Smooth muscle cell (in vitro differentiated cells): ENCODE measurements at regions not wholly inside any gene's neighbourhood (a gene's known extent, or its start where the extent isn't known, plus 50 kb on each side); places are given as distances from the start of the nearest gene placed in this dataset.

Experiments used
- DNase-seq: peaks from one replicate; lab custom pipeline; 2025; ENCODE audit not compliant: unreplicated experiment; lab: John Stamatoyannopoulos, UW
- H2AFZ ChIP-seq: fragments of 200-600 bp; sonication (generic); 2 replicates; pipeline ENCODE4 v1.6.0; 2016; ENCODE audit warnings: antibody characterized with exemption, low read depth, mild to moderate bottlenecking
- H3F3A ChIP-seq: fragments of 200-600 bp; sonication (generic); 2 replicates; pipeline ENCODE4 v1.6.0; 2017; ENCODE audit warnings: antibody characterized with exemption, low read depth
- H3K27ac ChIP-seq: fragments of 200-600 bp; sonication (generic); 2 replicates; pipeline ENCODE4 v1.5.1; 2016; ENCODE audit warnings: low read depth, mild to moderate bottlenecking
- H3K27me3 ChIP-seq: fragments of 200-600 bp; sonication (generic); 2 replicates; pipeline ENCODE4 v1.6.1; 2016; ENCODE audit warnings: low read depth, mild to moderate bottlenecking
- H3K36me3 ChIP-seq: fragments of 200-600 bp; sonication (generic); 2 replicates; pipeline ENCODE4 v1.5.1; 2016; ENCODE audit warnings: low read depth
- H3K4me1 ChIP-seq: fragments of 200-600 bp; sonication (generic); 2 replicates; pipeline ENCODE4 v1.5.1; 2016; ENCODE audit warnings: low read depth
- H3K4me2 ChIP-seq: fragments of 200-600 bp; sonication (generic); 2 replicates; pipeline ENCODE4 v1.6.0; 2016; ENCODE audit warnings: mild to moderate bottlenecking
- H3K4me3 ChIP-seq: fragments of 200-600 bp; sonication (generic); 2 replicates; pipeline ENCODE4 v1.5.1; 2016; ENCODE audit warnings: mild to moderate bottlenecking
- H3K79me2 ChIP-seq: fragments of 200-600 bp; sonication (generic); 2 replicates; pipeline ENCODE4 v1.6.0; 2016; ENCODE audit warnings: low read depth, mild to moderate bottlenecking
- H3K9ac ChIP-seq: fragments of 200-600 bp; sonication (generic); 2 replicates; pipeline ENCODE4 v1.6.0; 2016; ENCODE audit warnings: low read depth
- H3K9me3 ChIP-seq: fragments of 200-600 bp; sonication (generic); replicated peaks from 2 replicates; pipeline ENCODE4 v1.5.1; 2016; ENCODE audit warnings: low read depth
- H4K20me1 ChIP-seq: fragments of 200-600 bp; sonication (generic); 2 replicates; pipeline ENCODE4 v1.6.0; 2016; ENCODE audit warnings: low read depth
- WGBS: methylation state at CpG from one replicate; pipeline ENCODE4 v1.1.7; 2016; ENCODE audit warnings: low lambda C conversion rate; 5-methylcytosine and 5-hydroxymethylcytosine counted together
- TF ChIP-seq, protein P1 (sequence below): fragments of 200-600 bp; sonication (generic); IDR thresholded peaks from 2 replicates; pipeline ENCODE4 v1.5.1; 2017; ENCODE audit warnings: borderline replicate concordance, mild to moderate bottlenecking, antibody characterized with exemption; ENCODE audit not compliant: insufficient read depth, poor library complexity, severe bottlenecking

DNA sequence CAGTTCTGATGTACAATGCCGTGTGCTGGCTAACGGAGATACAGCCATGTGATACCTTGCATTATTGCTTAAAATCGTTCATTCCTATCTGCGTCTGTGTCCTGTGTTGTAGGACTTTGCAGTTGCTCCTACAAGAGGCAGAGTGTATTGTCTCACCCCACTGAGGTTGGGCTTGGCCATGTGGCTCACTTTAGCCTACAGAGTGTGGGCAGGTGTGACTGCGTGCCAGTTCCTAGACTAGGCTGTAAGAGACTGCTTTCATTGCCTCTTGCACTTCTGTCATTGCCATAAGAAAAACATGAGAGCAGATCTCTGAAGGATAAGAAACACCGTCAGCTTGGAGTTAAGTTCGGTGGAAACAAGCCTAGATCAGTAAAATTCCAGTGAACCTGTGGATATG lies 197.7 kb upstream of the CRY1 start:
- Histone ChIP-seq H3K9me3 (no peaks in the 10 kb centered on the region), H4K20me1 (no peaks in the 10 kb centered on the region), H3K4me3 (no peak overlapping the region), H3F3A (no peaks in the 10 kb centered on the region), H3K27me3 (peaks cover 13% of the 10 kb centered on the region), H3K4me2 (no peak overlapping the region), H3K4me1 (no peaks in the 10 kb centered on the region), H3K36me3 (no peaks in the 10 kb centered on the region), H3K79me2 (no peaks in the 10 kb centered on the region), H3K27ac (no peak overlapping the region), H3K9ac (no peak overlapping the region), H2AFZ (no peak overlapping the region)
- WGBS = 89% methylated on average over 7 of the region's 7 CpGs
- no peak for DNase-seq
- TF ChIP-seq, protein P1, sequence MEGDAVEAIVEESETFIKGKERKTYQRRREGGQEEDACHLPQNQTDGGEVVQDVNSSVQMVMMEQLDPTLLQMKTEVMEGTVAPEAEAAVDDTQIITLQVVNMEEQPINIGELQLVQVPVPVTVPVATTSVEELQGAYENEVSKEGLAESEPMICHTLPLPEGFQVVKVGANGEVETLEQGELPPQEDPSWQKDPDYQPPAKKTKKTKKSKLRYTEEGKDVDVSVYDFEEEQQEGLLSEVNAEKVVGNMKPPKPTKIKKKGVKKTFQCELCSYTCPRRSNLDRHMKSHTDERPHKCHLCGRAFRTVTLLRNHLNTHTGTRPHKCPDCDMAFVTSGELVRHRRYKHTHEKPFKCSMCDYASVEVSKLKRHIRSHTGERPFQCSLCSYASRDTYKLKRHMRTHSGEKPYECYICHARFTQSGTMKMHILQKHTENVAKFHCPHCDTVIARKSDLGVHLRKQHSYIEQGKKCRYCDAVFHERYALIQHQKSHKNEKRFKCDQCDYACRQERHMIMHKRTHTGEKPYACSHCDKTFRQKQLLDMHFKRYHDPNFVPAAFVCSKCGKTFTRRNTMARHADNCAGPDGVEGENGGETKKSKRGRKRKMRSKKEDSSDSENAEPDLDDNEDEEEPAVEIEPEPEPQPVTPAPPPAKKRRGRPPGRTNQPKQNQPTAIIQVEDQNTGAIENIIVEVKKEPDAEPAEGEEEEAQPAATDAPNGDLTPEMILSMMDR = no peak

DNA sequence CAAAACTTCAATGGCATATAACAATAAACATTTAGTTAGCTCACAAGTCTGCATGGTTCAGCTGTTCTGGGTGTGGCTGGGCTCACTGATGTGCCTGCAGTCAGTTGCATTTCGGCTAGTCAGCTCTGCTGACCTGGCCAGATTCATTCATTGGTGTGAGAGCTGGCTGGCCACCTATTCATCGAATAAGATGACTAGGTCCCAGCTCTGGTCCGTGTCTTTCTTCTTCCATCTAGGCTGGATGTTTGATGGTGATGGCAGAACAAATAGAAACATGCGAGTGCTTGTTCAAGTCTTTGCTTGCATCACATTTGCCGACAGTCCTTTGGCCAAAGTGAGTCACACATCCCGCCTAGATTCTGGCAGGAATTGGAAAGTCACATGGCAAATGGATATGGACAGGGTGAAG lies 203.3 kb upstream of the CRY1 start:
- Histone ChIP-seq H2AFZ (no peak overlapping the region), H4K20me1 (no peaks in the 10 kb centered on the region), H3K27ac (no peak overlapping the region), H3K9ac (no peak overlapping the region), H3K79me2 (no peaks in the 10 kb centered on the region), H3K4me2 (no peak overlapping the region), H3K4me3 (no peak overlapping the region), H3K36me3 (no peaks in the 10 kb centered on the region), H3K4me1 (no peaks in the 10 kb centered on the region), H3K27me3 (peaks cover 14% of the 10 kb centered on the region), H3K9me3 (no peaks in the 10 kb centered on the region), H3F3A (no peaks in the 10 kb centered on the region)
- no peak for DNase-seq
- TF ChIP-seq, protein P1 = no peak
- WGBS = 82% methylated on average over 6 of the region's 6 CpGs

DNA sequence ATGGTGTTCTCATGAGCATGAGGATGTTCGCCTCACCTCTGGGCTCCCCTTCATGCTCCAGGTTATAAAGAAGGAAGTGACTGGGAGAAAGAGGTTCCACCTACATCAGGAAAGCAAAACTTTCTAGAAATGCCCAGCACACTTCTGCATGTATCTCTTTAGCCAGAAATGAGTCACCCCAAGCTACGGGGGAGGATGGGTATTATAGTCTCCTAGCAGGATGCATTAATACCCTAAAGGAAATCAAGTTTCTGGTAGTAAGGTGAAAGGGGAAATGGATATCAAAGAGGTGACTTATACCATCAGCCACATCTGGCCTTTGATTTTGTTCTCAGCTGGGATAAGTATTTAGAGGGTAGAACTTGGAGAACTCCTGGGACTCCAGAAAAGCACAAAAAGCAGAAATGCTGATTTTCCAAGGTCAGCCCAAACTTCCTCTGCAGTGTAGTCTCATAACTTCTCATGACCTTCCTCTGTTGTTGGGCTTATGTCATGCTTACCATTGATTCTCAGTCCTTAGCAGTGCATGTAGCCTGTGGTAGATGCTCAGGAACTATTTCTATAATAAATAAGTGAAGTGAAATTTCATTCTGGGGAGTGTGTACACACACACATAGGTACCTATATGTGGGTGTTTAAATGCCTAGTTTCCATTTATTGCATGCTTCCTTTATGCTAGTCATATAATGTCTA lies 209.4 kb upstream of the CRY1 start:
- H3K4me2 ChIP-seq = no peak overlapping the region
- peaks cover 14% of the 10 kb centered on the region for H3K4me1 ChIP-seq
- no peaks in the 10 kb centered on the region for H3F3A ChIP-seq
- H3K79me2 ChIP-seq = no peaks in the 10 kb centered on the region
- no peak for DNase-seq
- no peak overlapping the region for H2AFZ ChIP-seq
- no peak overlapping the region for H3K27ac ChIP-seq
- no peaks in the 10 kb centered on the region for H4K20me1 ChIP-seq
- no peak overlapping the region for H3K4me3 ChIP-seq
- no peaks in the 10 kb centered on the region for H3K9me3 ChIP-seq
- TF ChIP-seq, protein P1 = no peak
- WGBS = 84% methylated on average over 2 of the region's 2 CpGs
- peaks cover 36% of the 10 kb centered on the region for H3K27me3 ChIP-seq
- no peaks in the 10 kb centered on the region for H3K36me3 ChIP-seq
- no peak overlapping the region for H3K9ac ChIP-seq
